NT2/D1 (cell line): ENCODE measurements at regions not wholly inside any gene's neighbourhood (a gene's known extent, or its start where the extent isn't known, plus 50 kb on each side); places are given as distances from the start of the nearest gene placed in this dataset.

ENCODE experiments used
- YY1 ChIP-seq: IDR thresholded peaks from 2 replicates; pipeline ENCODE4 v1.6.1; 2011; ENCODE audit not compliant: insufficient read length, insufficient read depth
- ZNF274 ChIP-seq: IDR thresholded peaks from 2 replicates; pipeline ENCODE4 v1.6.1; 2011; ENCODE audit warnings: mild to moderate bottlenecking, low read depth, low read length

- TF ChIP-seq YY1 = no peak
- no peak for TF ChIP-seq ZNF274
Measured at GRCh38 chr6:21999012-21999528, 297.8 kb downstream of the PRL start.
